ENCODE measurements at regions not wholly inside any gene's neighbourhood (a gene's known extent, or its start where the extent isn't known, plus 50 kb on each side); places are given as distances from the start of the nearest gene placed in this dataset.
"Not testable (repeated sequence)": the region's sequence is repeated elsewhere in the genome, so short reads cannot be mapped to it uniquely, and the experiment has no call there.

GRCh38 chr14:106355007-106355791 lies 828.8 kb downstream of the TMEM121 start:
- DNase-seq (ENCODE audit: low read depth): not testable (repeated sequence)

- DNase-seq (ENCODE audit: low read depth): not testable (repeated sequence)
Measured at GRCh38 chr14:106355881-106356642, 829.7 kb downstream of the TMEM121 start.

- not testable (repeated sequence) for DNase-seq (ENCODE audit: low read depth)
Measured at GRCh38 chr14:106356643-106356930, 830.2 kb downstream of the TMEM121 start.

GRCh38 chr14:106359157-106359887 lies 832.9 kb downstream of the TMEM121 start:
- peak; percentile 30 for DNase-seq (ENCODE audit: low read depth)

GRCh38 chr14:106365371-106365770 lies 839.0 kb downstream of the TMEM121 start:
- not testable (repeated sequence) for DNase-seq (ENCODE audit: low read depth)

- DNase-seq (ENCODE audit: low read depth): not testable (repeated sequence)
Measured at GRCh38 chr14:106365894-106366293, 839.5 kb downstream of the TMEM121 start.

- DNase-seq (ENCODE audit: low read depth): not testable (repeated sequence)
Measured at GRCh38 chr14:106366971-106367370, 840.6 kb downstream of the TMEM121 start.

GRCh38 chr14:106369456-106369855 lies 843.1 kb downstream of the TMEM121 start:
- not testable (repeated sequence) for DNase-seq (ENCODE audit: low read depth)

GRCh38 chr14:106372870-106373652 lies 846.7 kb downstream of the TMEM121 start:
- peak; percentile 70 for DNase-seq (ENCODE audit: low read depth)

GRCh38 chr14:106373653-106374110 lies 847.3 kb downstream of the TMEM121 start:
- not testable (repeated sequence) for DNase-seq (ENCODE audit: low read depth)

GRCh38 chr14:106377432-106377831 lies 851.0 kb downstream of the TMEM121 start:
- DNase-seq (ENCODE audit: low read depth): no peak

- no peak for DNase-seq (ENCODE audit: low read depth)
Measured at GRCh38 chr14:106378191-106378590, 851.8 kb downstream of the TMEM121 start.

GRCh38 chr14:106380740-106381139 lies 854.4 kb downstream of the TMEM121 start:
- DNase-seq (ENCODE audit: low read depth): no peak

- not testable (repeated sequence) for DNase-seq (ENCODE audit: low read depth)
Measured at GRCh38 chr14:106389186-106389585, 862.8 kb downstream of the TMEM121 start.

GRCh38 chr14:106390401-106390800 lies 864.0 kb downstream of the TMEM121 start:
- DNase-seq (ENCODE audit: low read depth): no peak

- no peak for DNase-seq (ENCODE audit: low read depth)
Measured at GRCh38 chr14:106390947-106391346, 864.6 kb downstream of the TMEM121 start.

GRCh38 chr14:106393742-106394141 lies 867.4 kb downstream of the TMEM121 start:
- DNase-seq (ENCODE audit: low read depth): no peak

- no peak for DNase-seq (ENCODE audit: low read depth)
Measured at GRCh38 chr14:106395456-106396050, 869.2 kb downstream of the TMEM121 start.

GRCh38 chr14:106396999-106397398 lies 870.6 kb downstream of the TMEM121 start:
- DNase-seq (ENCODE audit: low read depth): no peak

GRCh38 chr14:106398931-106399331 lies 872.5 kb downstream of the TMEM121 start:
- DNase-seq (ENCODE audit: low read depth): not testable (repeated sequence)

GRCh38 chr14:106401316-106401715 lies 874.9 kb downstream of the TMEM121 start:
- not testable (repeated sequence) for DNase-seq (ENCODE audit: low read depth)
